Stimulated activated CD4-positive, alpha-beta T cell treated with anti-CD3 and anti-CD28 coated beads, Interleukin-4, amount 100 ng/mL, for 4 hours (primary cell): ENCODE measurements at regions not wholly inside any gene's neighbourhood (a gene's known extent, or its start where the extent isn't known, plus 50 kb on each side); places are given as distances from the start of the nearest gene placed in this dataset.

Experiments used
- DNase-seq, 2 experiments: peaks; one replicate each; pipeline ENCODE4 v3.0.0-alpha.2; 2020

- no peak for DNase-seq
These were observed 98.4 kb downstream of the GLUL start for GRCh38 chr1:182293119-182293589.

- DNase-seq = no peak
These were observed 99.3 kb downstream of the GLUL start for GRCh38 chr1:182292193-182292741.

- DNase-seq = no peak
These were observed 99.9 kb downstream of the GLUL start for GRCh38 chr1:182291584-182292192.

- no peak for DNase-seq
These were observed 102.6 kb downstream of the GLUL start for GRCh38 chr1:182288749-182289604.

- no peak for DNase-seq
These were observed 104.8 kb downstream of the GLUL start for GRCh38 chr1:182286761-182287160.

- no peak for DNase-seq
These were observed 107.6 kb downstream of the GLUL start for GRCh38 chr1:182283746-182284544.

GRCh38 chr1:182281541-182281940 is 110.0 kb downstream of the GLUL start:
- DNase-seq = no peak

GRCh38 chr1:182280504-182280900 is 111.1 kb downstream of the GLUL start:
- DNase-seq = no peak

- no peak for DNase-seq
These were observed 111.7 kb downstream of the GLUL start for GRCh38 chr1:182279724-182280503.

GRCh38 chr1:182279302-182279701 is 112.3 kb downstream of the GLUL start:
- DNase-seq = no peak

- DNase-seq = no peak
These were observed 113.2 kb downstream of the GLUL start for GRCh38 chr1:182278144-182279054.

- no peak for DNase-seq
These were observed 116.3 kb downstream of the GLUL start for GRCh38 chr1:182275271-182275670.

GRCh38 chr1:182274618-182275017 is 117.0 kb downstream of the GLUL start:
- no peak for DNase-seq

- DNase-seq = no peak
These were observed 120.9 kb downstream of the GLUL start for GRCh38 chr1:182270731-182271130.

GRCh38 chr1:182269097-182269496 is 122.5 kb downstream of the GLUL start:
- no peak for DNase-seq

GRCh38 chr1:182268669-182269068 is 122.9 kb downstream of the GLUL start:
- DNase-seq = no peak

- DNase-seq = no peak
These were observed 127.4 kb downstream of the GLUL start for GRCh38 chr1:182264185-182264584.

GRCh38 chr1:182263706-182264105 is 127.9 kb downstream of the GLUL start:
- no peak for DNase-seq

GRCh38 chr1:182262425-182262824 is 129.2 kb downstream of the GLUL start:
- no peak for DNase-seq

GRCh38 chr1:182261655-182262054 is 129.9 kb downstream of the GLUL start:
- no peak for DNase-seq

- no peak for DNase-seq
These were observed 131.1 kb downstream of the GLUL start for GRCh38 chr1:182260516-182260915.
